Bronchial epithelial cell (primary cell): ENCODE measurements at regions not wholly inside any gene's neighbourhood (a gene's known extent, or its start where the extent isn't known, plus 50 kb on each side); places are given as distances from the start of the nearest gene placed in this dataset.

Source experiments
- DNase-seq: peaks from one replicate; pipeline ENCODE4 v3.0.0-alpha.2; 2010; ENCODE audit warnings: low read depth
- FAIRE-seq: peaks from 2 replicates; lab custom pipeline; 2011; peaks lifted over from hg19 to GRCh38; lab: Jason Lieb, UNC
- H3K27me3 ChIP-seq: 2 replicates; pipeline ENCODE4 v1.5.1; 2011; ENCODE audit warnings: low read length; ENCODE audit not compliant: control insufficient read depth, insufficient read depth
- H3K36me3 ChIP-seq: 2 replicates; pipeline ENCODE4 v1.5.1; 2011; ENCODE audit warnings: low read length; ENCODE audit not compliant: control insufficient read depth, insufficient read depth
- H3K4me3 ChIP-seq: 2 replicates; pipeline ENCODE4 v1.5.1; 2011; ENCODE audit warnings: mild to moderate bottlenecking, low read depth, low read length, control low read depth
- TF ChIP-seq, protein P1 (sequence below): IDR thresholded peaks from 2 replicates; pipeline ENCODE4 v1.5.1; 2011; ENCODE audit warnings: mild to moderate bottlenecking, moderate library complexity, low read length, control low read depth, inconsistent platforms; ENCODE audit not compliant: insufficient read depth, severe bottlenecking

DNA sequence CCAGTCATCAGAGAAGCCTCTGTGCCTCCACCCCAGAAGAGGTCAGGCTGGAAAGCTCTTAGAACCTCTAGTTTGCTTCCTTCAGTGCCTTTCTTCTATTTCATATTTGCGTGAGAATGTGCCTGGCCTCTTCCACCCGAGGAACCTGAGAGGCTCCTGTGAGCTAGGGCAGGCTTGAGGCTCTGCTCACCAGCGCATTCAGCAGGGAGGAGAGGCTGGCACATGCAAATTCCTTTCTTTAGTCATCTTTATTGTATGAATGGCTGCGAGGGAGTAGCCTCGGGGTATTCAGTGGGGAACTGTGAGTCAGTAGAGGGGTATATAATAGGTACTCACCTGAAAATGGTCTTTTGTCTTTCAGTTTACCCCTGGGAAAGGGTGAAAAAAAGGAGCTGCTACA lies 268.3 kb downstream of the ABCC12 start:
- peak; percentile 87 for DNase-seq
- no peaks in the 10 kb centered on the region for H3K36me3 ChIP-seq
- H3K27me3 ChIP-seq = no peaks in the 10 kb centered on the region
- TF ChIP-seq, protein P1, sequence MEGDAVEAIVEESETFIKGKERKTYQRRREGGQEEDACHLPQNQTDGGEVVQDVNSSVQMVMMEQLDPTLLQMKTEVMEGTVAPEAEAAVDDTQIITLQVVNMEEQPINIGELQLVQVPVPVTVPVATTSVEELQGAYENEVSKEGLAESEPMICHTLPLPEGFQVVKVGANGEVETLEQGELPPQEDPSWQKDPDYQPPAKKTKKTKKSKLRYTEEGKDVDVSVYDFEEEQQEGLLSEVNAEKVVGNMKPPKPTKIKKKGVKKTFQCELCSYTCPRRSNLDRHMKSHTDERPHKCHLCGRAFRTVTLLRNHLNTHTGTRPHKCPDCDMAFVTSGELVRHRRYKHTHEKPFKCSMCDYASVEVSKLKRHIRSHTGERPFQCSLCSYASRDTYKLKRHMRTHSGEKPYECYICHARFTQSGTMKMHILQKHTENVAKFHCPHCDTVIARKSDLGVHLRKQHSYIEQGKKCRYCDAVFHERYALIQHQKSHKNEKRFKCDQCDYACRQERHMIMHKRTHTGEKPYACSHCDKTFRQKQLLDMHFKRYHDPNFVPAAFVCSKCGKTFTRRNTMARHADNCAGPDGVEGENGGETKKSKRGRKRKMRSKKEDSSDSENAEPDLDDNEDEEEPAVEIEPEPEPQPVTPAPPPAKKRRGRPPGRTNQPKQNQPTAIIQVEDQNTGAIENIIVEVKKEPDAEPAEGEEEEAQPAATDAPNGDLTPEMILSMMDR = no peak
- FAIRE-seq = no peak
- H3K4me3 ChIP-seq = no peak overlapping the region

DNA sequence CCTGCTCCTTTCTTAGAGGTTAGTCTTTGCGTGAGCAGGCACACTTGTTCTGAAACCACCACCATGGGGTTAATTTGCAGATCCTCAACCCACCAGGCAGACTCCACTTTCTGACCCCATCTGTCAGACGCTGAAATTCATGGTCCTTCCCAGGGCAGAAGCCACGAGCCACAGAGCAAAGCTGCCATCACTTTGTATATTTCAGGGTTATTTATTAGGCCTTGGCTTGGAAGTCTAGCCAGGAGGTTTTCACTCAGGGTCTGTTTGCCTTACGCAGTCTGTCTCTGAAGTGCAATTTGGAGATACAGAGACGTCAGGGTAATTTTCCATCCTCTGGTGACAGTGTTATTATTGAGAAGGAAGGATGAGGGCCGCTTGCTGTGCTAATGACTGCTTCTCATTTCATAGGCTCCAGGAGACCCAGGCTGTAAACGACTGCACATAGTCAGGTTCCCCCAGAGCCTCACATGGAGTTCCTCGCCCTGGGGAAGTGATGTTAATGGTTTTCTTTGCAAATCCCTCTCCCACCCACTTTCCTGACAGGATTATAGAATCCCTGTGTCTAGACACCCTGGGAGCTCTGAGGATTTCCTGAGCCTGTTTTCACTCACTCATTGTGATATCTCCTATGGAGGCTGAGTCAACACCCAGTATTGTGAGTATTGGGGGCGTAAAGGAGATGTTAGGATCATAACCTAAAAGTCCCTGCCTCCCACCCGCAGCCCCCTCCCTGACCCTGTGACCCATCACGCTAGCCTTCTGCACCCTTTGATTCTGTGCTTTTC lies 269.0 kb downstream of the ABCC12 start:
- no peak for FAIRE-seq
- TF ChIP-seq, protein P1 = no peak
- no peaks in the 10 kb centered on the region for H3K27me3 ChIP-seq
- no peak overlapping the region for H3K4me3 ChIP-seq
- H3K36me3 ChIP-seq = no peaks in the 10 kb centered on the region
- peak; percentile 26 for DNase-seq

- Histone ChIP-seq H3K27me3 (no peaks in the 10 kb centered on the region), H3K4me3 (no peak overlapping the region), H3K36me3 (no peaks in the 10 kb centered on the region)
- no peak for FAIRE-seq
- TF ChIP-seq, protein P1 = no peak
- DNase-seq = no peak
These were observed 269.7 kb downstream of the ABCC12 start for GRCh38 chr16:47886139-47886538.

GRCh38 chr16:47885489-47885888 lies 270.3 kb downstream of the ABCC12 start:
- TF ChIP-seq, protein P1 = no peak
- DNase-seq = no peak
- no peak for FAIRE-seq
- Histone ChIP-seq H3K27me3 (no peaks in the 10 kb centered on the region), H3K4me3 (no peak overlapping the region), H3K36me3 (no peaks in the 10 kb centered on the region)

- H3K27me3 ChIP-seq = no peaks in the 10 kb centered on the region
- no peak overlapping the region for H3K4me3 ChIP-seq
- FAIRE-seq (no peak), DNase-seq (no peak)
- H3K36me3 ChIP-seq = no peaks in the 10 kb centered on the region
- TF ChIP-seq, protein P1 = no peak
These were observed 271.6 kb downstream of the ABCC12 start for GRCh38 chr16:47884116-47884725.
